ENCODE measurements at regions not wholly inside any gene's neighbourhood (a gene's known extent, or its start where the extent isn't known, plus 50 kb on each side); places are given as distances from the start of the nearest gene placed in this dataset.

DNA sequence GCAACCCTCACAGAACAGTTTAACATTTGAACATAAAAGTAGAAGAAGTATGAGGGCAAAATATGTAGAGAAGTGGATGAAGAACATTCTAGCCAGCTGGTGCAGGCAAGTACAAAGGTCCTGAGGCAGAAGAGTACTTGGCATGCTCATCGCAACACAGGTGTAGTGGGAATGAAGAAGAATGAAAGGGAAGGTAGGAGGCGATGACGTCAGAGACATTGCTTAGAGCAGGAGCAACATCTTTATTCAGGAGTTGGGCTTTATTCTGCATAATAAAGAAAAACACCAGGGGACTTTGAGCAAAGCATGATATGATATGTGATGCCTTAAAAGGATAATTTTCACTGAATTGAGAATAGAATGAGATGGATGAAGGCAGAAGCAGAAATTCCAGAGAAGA lies 570.6 kb upstream of the CDH9 start:
- Histone ChIP-seq H3K9me3 (no peaks in the 10 kb centered on the region), H3K4me1 (no peaks in the 10 kb centered on the region), H3K27ac (no peak overlapping the region), H3K36me3 (replicated peaks in 1 of 2; ENCODE audit: insufficient read depth in 1 of 2, low read depth in 2 of 2) (no peaks in the 10 kb centered on the region), H3K4me3 (no peak overlapping the region), H3K27me3 (no peaks in the 10 kb centered on the region)
- intact Hi-C loops (cut with DNase I), result no loop called here
- DNase-seq (no peak), ATAC-seq (no peak)
- 69 to 74% methylated on average over 3 of the region's 3 CpGs for WGBS, 2 donors
- TF ChIP-seq, protein P1, sequence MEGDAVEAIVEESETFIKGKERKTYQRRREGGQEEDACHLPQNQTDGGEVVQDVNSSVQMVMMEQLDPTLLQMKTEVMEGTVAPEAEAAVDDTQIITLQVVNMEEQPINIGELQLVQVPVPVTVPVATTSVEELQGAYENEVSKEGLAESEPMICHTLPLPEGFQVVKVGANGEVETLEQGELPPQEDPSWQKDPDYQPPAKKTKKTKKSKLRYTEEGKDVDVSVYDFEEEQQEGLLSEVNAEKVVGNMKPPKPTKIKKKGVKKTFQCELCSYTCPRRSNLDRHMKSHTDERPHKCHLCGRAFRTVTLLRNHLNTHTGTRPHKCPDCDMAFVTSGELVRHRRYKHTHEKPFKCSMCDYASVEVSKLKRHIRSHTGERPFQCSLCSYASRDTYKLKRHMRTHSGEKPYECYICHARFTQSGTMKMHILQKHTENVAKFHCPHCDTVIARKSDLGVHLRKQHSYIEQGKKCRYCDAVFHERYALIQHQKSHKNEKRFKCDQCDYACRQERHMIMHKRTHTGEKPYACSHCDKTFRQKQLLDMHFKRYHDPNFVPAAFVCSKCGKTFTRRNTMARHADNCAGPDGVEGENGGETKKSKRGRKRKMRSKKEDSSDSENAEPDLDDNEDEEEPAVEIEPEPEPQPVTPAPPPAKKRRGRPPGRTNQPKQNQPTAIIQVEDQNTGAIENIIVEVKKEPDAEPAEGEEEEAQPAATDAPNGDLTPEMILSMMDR (IDR thresholded peaks at IDR 0.05), result no peak
- TF ChIP-seq POLR2A (IDR thresholded peaks at IDR 0.05), result no peak

DNA sequence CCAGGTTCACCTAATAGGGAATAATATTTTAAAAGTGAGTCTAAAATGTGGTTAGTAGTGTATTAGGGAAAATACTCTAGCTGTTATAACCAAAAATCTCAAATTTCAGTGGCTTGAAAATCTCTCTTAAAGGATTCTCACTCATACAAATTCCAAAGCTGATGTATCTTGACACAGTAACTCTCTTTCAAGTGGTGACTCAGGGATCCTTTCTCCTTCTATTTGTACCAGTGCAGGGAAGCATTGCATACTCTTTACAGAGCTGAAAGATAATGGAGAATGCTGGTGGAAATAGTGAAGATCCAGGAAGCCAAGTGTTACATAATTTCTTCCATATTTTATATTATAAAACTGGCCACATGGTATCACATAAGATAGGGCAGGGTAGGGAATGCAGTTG lies 560.2 kb upstream of the CDH9 start:
- H3K27me3 ChIP-seq, result no peaks in the 10 kb centered on the region
- TF ChIP-seq, protein P1 (IDR thresholded peaks at IDR 0.05), result no peak
- TF ChIP-seq POLR2A (IDR thresholded peaks at IDR 0.05), result no peak
- no peak for ATAC-seq
- H3K4me1 ChIP-seq, result no peaks in the 10 kb centered on the region
- intact Hi-C loops (cut with DNase I), result no loop called here
- H3K4me3 ChIP-seq, result no peak overlapping the region
- H3K27ac ChIP-seq, result no peak overlapping the region
- H3K36me3 ChIP-seq (replicated peaks in 1 of 2; ENCODE audit: insufficient read depth in 1 of 2, low read depth in 2 of 2), result no peaks in the 10 kb centered on the region
- DNase-seq, result no peak
- no peaks in the 10 kb centered on the region for H3K9me3 ChIP-seq

DNA sequence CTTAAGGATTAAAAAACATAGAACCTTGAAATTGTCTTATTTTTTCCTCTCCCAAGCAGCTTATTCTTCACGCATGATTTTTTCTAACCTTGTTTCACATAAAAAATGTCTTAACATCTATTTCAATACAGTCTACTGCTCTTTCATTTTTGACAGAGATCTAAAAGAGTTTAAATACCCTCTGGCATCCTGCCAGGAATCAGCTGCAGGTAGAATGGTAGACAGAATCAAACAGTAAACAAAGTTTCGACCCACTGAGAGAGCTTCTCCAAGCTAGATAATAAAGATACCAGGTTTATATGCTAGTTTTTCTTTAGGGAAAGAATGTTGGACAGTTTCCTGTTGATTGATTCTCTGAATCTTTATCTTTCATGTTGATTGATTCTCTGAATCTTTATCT lies 555.8 kb upstream of the CDH9 start:
- 13 to 24% methylated on average over 2 of the region's 2 CpGs for WGBS, 2 donors
- no peaks in the 10 kb centered on the region for H3K4me1 ChIP-seq
- no peaks in the 10 kb centered on the region for H3K9me3 ChIP-seq
- H3K27me3 ChIP-seq, result no peaks in the 10 kb centered on the region
- H3K4me3 ChIP-seq, result no peak overlapping the region
- no peak for TF ChIP-seq POLR2A (IDR thresholded peaks at IDR 0.05)
- TF ChIP-seq, protein P1 (IDR thresholded peaks at IDR 0.05), result no peak
- H3K36me3 ChIP-seq (replicated peaks in 1 of 2; ENCODE audit: insufficient read depth in 1 of 2, low read depth in 2 of 2), result no peaks in the 10 kb centered on the region
- DNase-seq, result no peak
- intact Hi-C loops (cut with DNase I), result no loop called here
- no peak for ATAC-seq
- H3K27ac ChIP-seq, result no peak overlapping the region

DNA sequence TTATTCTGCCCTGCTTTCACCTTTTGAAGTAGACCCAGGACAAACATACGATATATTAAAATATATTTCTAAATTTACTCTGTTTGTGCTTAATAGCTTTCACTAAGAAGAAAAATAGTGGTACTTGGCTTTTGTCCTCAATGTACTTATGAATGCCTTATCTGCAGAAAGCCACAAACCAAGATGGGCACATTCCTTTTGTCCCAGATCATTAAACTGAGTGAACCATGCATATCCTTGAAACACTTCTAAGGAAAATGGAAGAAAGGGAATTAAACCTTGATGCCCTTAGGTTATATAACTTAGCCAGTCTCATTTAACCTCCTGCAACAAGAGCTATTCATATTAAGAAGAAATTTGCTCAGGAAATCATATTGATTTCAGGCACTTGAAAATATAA lies 553.8 kb upstream of the CDH9 start:
- intact Hi-C loops (cut with DNase I), result no loop called here
- Histone ChIP-seq H3K27me3 (no peaks in the 10 kb centered on the region), H3K36me3 (replicated peaks in 1 of 2; ENCODE audit: insufficient read depth in 1 of 2, low read depth in 2 of 2) (no peaks in the 10 kb centered on the region), H3K27ac (no peak overlapping the region), H3K4me1 (no peaks in the 10 kb centered on the region), H3K9me3 (no peaks in the 10 kb centered on the region), H3K4me3 (no peak overlapping the region)
- WGBS, 2 donors, result 43 to 65% methylated on average over 1 of the region's 1 CpG
- ATAC-seq (no peak), DNase-seq (no peak)
- TF ChIP-seq, protein P1 (IDR thresholded peaks at IDR 0.05), result no peak
- TF ChIP-seq POLR2A (IDR thresholded peaks at IDR 0.05), result no peak

DNA sequence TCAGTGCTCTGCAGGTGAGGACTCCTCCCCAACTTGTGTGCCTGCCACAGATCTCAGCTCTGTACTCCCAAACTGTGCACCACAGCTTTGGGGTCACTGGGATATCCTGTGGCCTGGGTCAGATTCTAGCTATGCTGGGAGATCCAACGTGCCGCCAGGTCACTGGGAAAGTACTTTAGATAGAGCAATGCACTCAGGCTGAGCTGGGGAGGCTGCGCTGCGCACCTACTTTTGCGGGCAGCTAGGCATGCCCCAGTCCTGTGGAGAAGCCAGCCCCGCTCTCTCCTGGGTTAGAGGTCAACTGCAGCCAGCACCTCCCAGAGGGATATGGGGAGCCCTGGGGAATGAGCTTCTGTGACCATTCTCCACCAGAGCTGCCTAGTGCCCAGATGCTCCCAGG lies 552.1 kb upstream of the CDH9 start:
- ATAC-seq, result no peak

More for the DNA sequence above, 552.1 kb upstream of the CDH9 start:
- Histone ChIP-seq H3K36me3 (replicated peaks in 1 of 2; ENCODE audit: insufficient read depth in 1 of 2, low read depth in 2 of 2) (no peaks in the 10 kb centered on the region), H3K4me3 (no peak overlapping the region), H3K4me1 (no peaks in the 10 kb centered on the region), H3K27me3 (no peaks in the 10 kb centered on the region), H3K27ac (no peak overlapping the region), H3K9me3 (no peaks in the 10 kb centered on the region)
- 94% methylated on average over 6 of the region's 6 CpGs; no CpG with 5 or more reads in 1 of the 2 donors for WGBS, 2 donors
- TF ChIP-seq, protein P1 (IDR thresholded peaks at IDR 0.05), result no peak
- no peak for DNase-seq
- intact Hi-C loops (cut with DNase I), result no loop called here

Data from body of pancreas (tissue), 4 donors.